ENCODE measurements at regions not wholly inside any gene's neighbourhood (a gene's known extent, or its start where the extent isn't known, plus 50 kb on each side); places are given as distances from the start of the nearest gene placed in this dataset.

DNA sequence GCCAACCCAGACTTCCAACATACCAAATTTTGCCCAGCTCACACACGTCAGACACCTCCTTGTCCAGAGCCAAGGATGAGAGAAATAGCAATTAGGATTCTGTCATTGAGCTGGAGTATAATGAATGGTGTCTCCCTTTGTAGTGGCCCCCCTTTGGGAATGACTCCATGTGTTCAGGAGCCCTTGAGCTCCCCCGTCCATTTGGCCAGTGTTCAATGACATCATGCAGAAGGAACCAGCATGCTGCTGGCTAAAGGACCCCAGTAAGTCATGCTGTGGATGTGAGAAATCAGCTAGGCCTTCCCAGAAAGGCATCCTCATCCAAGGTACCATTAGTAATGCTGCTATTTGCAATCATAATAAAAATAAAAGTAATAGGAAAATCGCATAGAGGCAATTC lies 158.8 kb upstream of the SRRM4 start:
- no peaks in the 10 kb centered on the region for H3K27me3 Mint-ChIP-seq
- intact Hi-C loops (cut with micrococcal nuclease): no loop called here

DNA sequence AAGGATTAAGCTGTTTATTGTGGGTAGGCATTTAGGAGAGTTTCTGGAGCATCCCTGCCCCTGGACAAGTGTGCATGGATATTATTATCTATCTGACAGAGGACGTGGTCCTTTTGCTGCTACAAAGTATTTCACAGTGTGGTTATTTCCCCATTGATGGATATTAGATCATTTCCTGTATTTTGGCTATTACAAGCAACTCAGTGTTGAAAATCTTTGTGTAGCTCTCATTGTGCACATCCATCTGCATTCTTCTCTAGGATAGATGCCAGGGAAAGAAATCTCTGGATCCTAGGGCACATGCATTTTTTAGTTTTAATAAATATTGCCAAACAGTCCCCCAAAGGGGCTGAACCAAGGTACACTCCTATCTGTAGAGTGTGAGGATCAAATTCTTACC lies 154.3 kb upstream of the SRRM4 start:
- Histone ChIP-seq H3K79me2 (ENCODE audit: control insufficient read depth, insufficient read depth, low read length) (no peaks in the 10 kb centered on the region), H3K9me3 (ENCODE audit: control extremely low read depth in 1 of 3, control insufficient read depth in 2 of 3, insufficient read depth in 1 of 3, low read length in 2 of 3) (peaks cover 0 to 4% (median 0%) of the 10 kb centered on the region in 3 donors), H3K4me1 (ENCODE audit: control insufficient read depth in 2 of 2, insufficient read depth in 2 of 2, low read length in 2 of 2) (no peaks in the 10 kb centered on the region), H3K4me3 (ENCODE audit: control extremely low read depth in 1 of 5, extremely low read depth in 1 of 5, insufficient read depth in 1 of 5, low read depth in 2 of 5, low read length in 4 of 5) (no peak overlapping the region), H3K4me2 (replicated peaks; ENCODE audit: low read depth, low read length, poor library complexity, severe bottlenecking) (no peak overlapping the region), H3K9ac (ENCODE audit: low read length) (no peak overlapping the region), H3K27ac (ENCODE audit: low read length in 2 of 2) (no peak overlapping the region), H2AFZ (ENCODE audit: insufficient read depth, low read depth, low read length, poor library complexity, severe bottlenecking) (no peak overlapping the region), H4K20me1 (ENCODE audit: control insufficient read depth, insufficient read depth, low read length, poor library complexity, severe bottlenecking) (no peaks in the 10 kb centered on the region), H3K36me3 (replicated peaks in 1 of 2; ENCODE audit: control extremely low read depth in 1 of 2, control insufficient read depth in 1 of 2, extremely low read depth in 1 of 2, insufficient read depth in 2 of 2, low read length in 1 of 2) (no peaks in the 10 kb centered on the region), H3K27me3 (replicated peaks in 1 of 4; ENCODE audit: control extremely low read depth in 1 of 4, control insufficient read depth in 3 of 4, insufficient read depth in 4 of 4, low read length in 3 of 4) (no peaks in the 10 kb centered on the region)
- Mint-ChIP-seq H3K4me1 (no peaks in the 10 kb centered on the region), H3K9me3 (ENCODE audit: insufficient read depth) (no peaks in the 10 kb centered on the region), H3K27ac (no peak overlapping the region), H3K27me3 (no peaks in the 10 kb centered on the region), H3K4me3 (no peak overlapping the region)
- no peak for DNase-seq
- no peak for ATAC-seq (ENCODE audit: low read depth)
- CTCF ChIA-PET: no interaction called here
- TF ChIP-seq EZH2 (IDR thresholded peaks at IDR 0.05; ENCODE audit: borderline replicate concordance, insufficient read depth, low read depth, low read length, poor library complexity, severe bottlenecking): no peak
- TF ChIP-seq, protein P1, sequence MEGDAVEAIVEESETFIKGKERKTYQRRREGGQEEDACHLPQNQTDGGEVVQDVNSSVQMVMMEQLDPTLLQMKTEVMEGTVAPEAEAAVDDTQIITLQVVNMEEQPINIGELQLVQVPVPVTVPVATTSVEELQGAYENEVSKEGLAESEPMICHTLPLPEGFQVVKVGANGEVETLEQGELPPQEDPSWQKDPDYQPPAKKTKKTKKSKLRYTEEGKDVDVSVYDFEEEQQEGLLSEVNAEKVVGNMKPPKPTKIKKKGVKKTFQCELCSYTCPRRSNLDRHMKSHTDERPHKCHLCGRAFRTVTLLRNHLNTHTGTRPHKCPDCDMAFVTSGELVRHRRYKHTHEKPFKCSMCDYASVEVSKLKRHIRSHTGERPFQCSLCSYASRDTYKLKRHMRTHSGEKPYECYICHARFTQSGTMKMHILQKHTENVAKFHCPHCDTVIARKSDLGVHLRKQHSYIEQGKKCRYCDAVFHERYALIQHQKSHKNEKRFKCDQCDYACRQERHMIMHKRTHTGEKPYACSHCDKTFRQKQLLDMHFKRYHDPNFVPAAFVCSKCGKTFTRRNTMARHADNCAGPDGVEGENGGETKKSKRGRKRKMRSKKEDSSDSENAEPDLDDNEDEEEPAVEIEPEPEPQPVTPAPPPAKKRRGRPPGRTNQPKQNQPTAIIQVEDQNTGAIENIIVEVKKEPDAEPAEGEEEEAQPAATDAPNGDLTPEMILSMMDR (IDR thresholded peaks at IDR 0.05): no peak
- POLR2A ChIA-PET: no interaction called here
- WGBS (ENCODE audit: insufficient coverage): 33% methylated on average over 1 of the region's 1 CpG
- intact Hi-C loops (cut with micrococcal nuclease): no loop called here

More for the DNA sequence above, 158.8 kb upstream of the SRRM4 start:
- Histone ChIP-seq H3K27me3 (replicated peaks in 1 of 4; ENCODE audit: control extremely low read depth in 1 of 4, control insufficient read depth in 3 of 4, insufficient read depth in 4 of 4, low read length in 3 of 4) (no peaks in the 10 kb centered on the region), H3K4me2 (replicated peaks; ENCODE audit: low read depth, low read length, poor library complexity, severe bottlenecking) (no peak overlapping the region), H3K9me3 (ENCODE audit: control extremely low read depth in 1 of 3, control insufficient read depth in 2 of 3, insufficient read depth in 1 of 3, low read length in 2 of 3) (peaks cover 0 to 4% (median 0%) of the 10 kb centered on the region in 3 donors), H3K9ac (ENCODE audit: low read length) (no peak overlapping the region), H3K79me2 (ENCODE audit: control insufficient read depth, insufficient read depth, low read length) (no peaks in the 10 kb centered on the region), H3K4me1 (ENCODE audit: control insufficient read depth in 2 of 2, insufficient read depth in 2 of 2, low read length in 2 of 2) (no peaks in the 10 kb centered on the region), H2AFZ (ENCODE audit: insufficient read depth, low read depth, low read length, poor library complexity, severe bottlenecking) (no peak overlapping the region), H3K36me3 (replicated peaks in 1 of 2; ENCODE audit: control extremely low read depth in 1 of 2, control insufficient read depth in 1 of 2, extremely low read depth in 1 of 2, insufficient read depth in 2 of 2, low read length in 1 of 2) (no peaks in the 10 kb centered on the region), H3K27ac (ENCODE audit: low read length in 2 of 2) (no peak overlapping the region), H4K20me1 (ENCODE audit: control insufficient read depth, insufficient read depth, low read length, poor library complexity, severe bottlenecking) (no peaks in the 10 kb centered on the region), H3K4me3 (ENCODE audit: control extremely low read depth in 1 of 5, extremely low read depth in 1 of 5, insufficient read depth in 1 of 5, low read depth in 2 of 5, low read length in 4 of 5) (no peak overlapping the region)
- 86% methylated on average over 1 of the region's 3 CpGs for WGBS (ENCODE audit: insufficient coverage)
- no peak for DNase-seq
- H3K4me1 Mint-ChIP-seq: no peaks in the 10 kb centered on the region
- no peak for TF ChIP-seq EZH2 (IDR thresholded peaks at IDR 0.05; ENCODE audit: borderline replicate concordance, insufficient read depth, low read depth, low read length, poor library complexity, severe bottlenecking)
- TF ChIP-seq, protein P1 (IDR thresholded peaks at IDR 0.05): no peak
- ChIA-PET CTCF (no interaction called here), POLR2A (no interaction called here)
- H3K9me3 Mint-ChIP-seq (ENCODE audit: insufficient read depth): no peaks in the 10 kb centered on the region
- no peak overlapping the region for H3K27ac Mint-ChIP-seq
- no peak for ATAC-seq (ENCODE audit: low read depth)
- H3K4me3 Mint-ChIP-seq: no peak overlapping the region
